Activated T-cell treated with anti-CD3 and anti-CD28 coated beads, Interleukin-2, amount 50 U/mL, for 4 hours (primary cell): ENCODE measurements at regions not wholly inside any gene's neighbourhood (a gene's known extent, or its start where the extent isn't known, plus 50 kb on each side); places are given as distances from the start of the nearest gene placed in this dataset.
"Not testable (repeated sequence)": the region's sequence is repeated elsewhere in the genome, so short reads cannot be mapped to it uniquely, and the experiment has no call there.

ENCODE experiments used
- ATAC-seq, 2 donors: fragments of 200-7000 bp; cut with Tn5 transposase; one replicate each; pipeline ENCODE4 v1.10.0; 2021
- DNase-seq: peaks from one replicate; pipeline ENCODE4 v3.0.0-alpha.2; 2020
- H3K27me3 Mint-ChIP-seq: one replicate; pipeline ENCODE4 v1.8.0; 2021; ENCODE audit warnings: low read depth, mixed read lengths
- H3K36me3 Mint-ChIP-seq: one replicate; pipeline ENCODE4 v1.8.0; 2022; ENCODE audit warnings: mixed read lengths; ENCODE audit not compliant: insufficient read depth
- H3K4me1 Mint-ChIP-seq: one replicate; pipeline ENCODE4 v1.8.0; 2021; ENCODE audit warnings: low read depth, mixed read lengths
- H3K4me3 Mint-ChIP-seq: one replicate; pipeline ENCODE4 v1.8.0; 2021; ENCODE audit warnings: mild to moderate bottlenecking, moderate library complexity, mixed read lengths
- H3K9me3 Mint-ChIP-seq: one replicate; pipeline ENCODE4 v1.8.0; 2021; ENCODE audit warnings: mixed read lengths

DNA sequence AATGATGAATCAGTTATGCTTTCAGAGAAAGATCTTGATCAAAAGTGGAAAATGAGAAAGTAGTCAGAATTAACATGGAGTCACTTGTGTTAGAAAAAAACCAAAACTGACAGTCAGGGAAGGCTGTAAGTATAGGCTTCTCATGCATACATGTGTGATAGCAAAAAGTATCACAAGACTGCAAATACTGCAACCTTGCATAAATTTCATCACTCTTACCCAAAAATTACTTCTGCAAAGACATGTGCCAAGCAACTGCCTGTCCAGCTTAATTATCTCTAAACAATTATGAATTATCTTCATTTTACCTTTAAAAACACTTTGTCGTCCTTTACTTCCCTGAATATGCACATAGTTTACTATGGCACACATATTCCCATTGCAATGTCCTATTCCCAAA is 2466.4 kb upstream of the PCDH20 start:
- no peak for DNase-seq
- Mint-ChIP-seq H3K9me3 (peaks cover 15% of the 10 kb centered on the region), H3K4me1 (no peaks in the 10 kb centered on the region), H3K4me3 (no peak overlapping the region), H3K36me3 (no peaks in the 10 kb centered on the region), H3K27me3 (no peaks in the 10 kb centered on the region)
- no peak for ATAC-seq

DNA sequence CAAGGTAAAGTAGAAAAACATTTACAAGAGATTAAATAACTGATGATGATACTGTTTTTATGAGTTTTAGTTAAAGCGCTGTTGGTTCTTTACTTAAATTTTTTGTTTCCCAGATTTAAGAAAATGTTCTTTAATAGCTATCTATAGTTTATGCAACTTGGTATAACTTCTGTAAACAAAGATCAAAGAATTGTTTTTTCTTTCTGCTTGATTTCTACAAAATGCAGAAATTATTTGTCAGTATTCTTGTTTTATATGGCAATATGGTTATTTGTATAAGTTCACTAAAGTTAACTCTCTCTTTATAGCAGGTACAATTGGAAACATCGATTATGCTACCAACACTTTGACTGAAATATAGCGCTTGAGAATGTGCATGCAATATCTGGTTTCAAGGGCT is 2465.1 kb upstream of the PCDH20 start:
- DNase-seq = no peak
- Mint-ChIP-seq H3K27me3 (no peaks in the 10 kb centered on the region), H3K36me3 (no peaks in the 10 kb centered on the region), H3K9me3 (peaks cover 20% of the 10 kb centered on the region), H3K4me3 (no peak overlapping the region), H3K4me1 (no peaks in the 10 kb centered on the region)
- no peak for ATAC-seq

DNA sequence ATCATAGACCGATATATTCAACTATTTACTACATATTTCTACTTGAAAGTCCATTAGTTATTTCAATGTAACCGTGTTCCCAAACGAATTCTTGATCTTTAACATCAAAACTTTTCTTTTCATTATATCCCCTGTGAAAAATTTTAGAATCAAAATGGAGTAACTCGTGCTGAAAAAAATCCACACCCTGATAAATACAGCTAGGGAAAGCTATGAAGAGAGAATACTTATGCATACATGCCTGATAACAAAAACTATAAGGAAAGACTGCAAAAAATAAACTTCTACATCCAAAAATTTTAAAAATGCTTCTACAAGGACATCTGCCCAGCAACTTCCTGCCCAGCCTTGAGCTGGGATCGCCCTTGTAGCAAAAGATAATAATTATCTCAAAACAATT is 2458.3 kb upstream of the PCDH20 start:
- Mint-ChIP-seq H3K9me3 (peaks cover 19% of the 10 kb centered on the region), H3K4me1 (no peaks in the 10 kb centered on the region), H3K27me3 (no peaks in the 10 kb centered on the region), H3K4me3 (no peak overlapping the region), H3K36me3 (no peaks in the 10 kb centered on the region)
- DNase-seq (no peak), ATAC-seq (no peak)

GRCh38 chr13:63864171-63864902 is 2448.7 kb upstream of the PCDH20 start:
- ATAC-seq = no peak
- no peak overlapping the region for H3K4me3 Mint-ChIP-seq
- H3K9me3 Mint-ChIP-seq = peaks cover 46% of the 10 kb centered on the region
- H3K4me1 Mint-ChIP-seq = no peaks in the 10 kb centered on the region
- no peak for DNase-seq
- H3K27me3 Mint-ChIP-seq = no peaks in the 10 kb centered on the region
- no peaks in the 10 kb centered on the region for H3K36me3 Mint-ChIP-seq

DNA sequence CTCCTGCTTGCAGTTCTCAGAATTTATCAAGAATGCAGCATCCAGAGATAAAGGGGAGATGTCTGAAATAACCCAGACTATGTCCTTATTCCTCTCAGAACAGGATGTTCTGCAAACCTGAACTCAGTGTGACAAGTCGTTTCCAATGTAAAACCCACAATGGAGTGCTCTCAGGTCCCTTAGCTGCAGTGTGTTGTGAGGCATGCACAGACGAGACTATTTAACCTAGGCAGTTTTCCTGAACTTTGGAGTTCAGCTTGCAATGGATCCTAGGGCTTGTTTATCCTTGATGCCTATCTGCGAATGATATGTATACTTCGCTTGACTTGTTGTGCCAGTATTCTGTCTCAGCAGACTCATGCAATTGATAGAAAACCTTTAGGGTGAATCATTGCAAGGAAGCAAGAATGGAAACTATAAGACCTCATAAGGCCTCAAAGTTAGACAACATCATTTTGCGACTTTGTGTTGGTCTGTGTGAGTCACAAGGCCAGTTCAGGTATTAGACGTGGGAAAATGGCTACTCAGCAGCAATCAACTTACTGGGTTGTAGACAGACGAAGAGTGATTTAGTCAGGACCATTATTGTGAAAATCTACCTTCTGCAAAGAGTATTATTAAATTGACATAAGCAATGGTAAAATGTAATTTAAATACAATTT is 2439.9 kb upstream of the PCDH20 start:
- Mint-ChIP-seq H3K36me3 (no peaks in the 10 kb centered on the region), H3K27me3 (no peaks in the 10 kb centered on the region), H3K9me3 (peaks cover 4% of the 10 kb centered on the region), H3K4me1 (no peaks in the 10 kb centered on the region), H3K4me3 (no peak overlapping the region)
- no peak for DNase-seq
- no peak for ATAC-seq

- no peak overlapping the region for H3K4me3 Mint-ChIP-seq
- no peaks in the 10 kb centered on the region for H3K4me1 Mint-ChIP-seq
- H3K36me3 Mint-ChIP-seq = no peaks in the 10 kb centered on the region
- no peaks in the 10 kb centered on the region for H3K27me3 Mint-ChIP-seq
- DNase-seq (no peak), ATAC-seq (no peak)
- H3K9me3 Mint-ChIP-seq = no peaks in the 10 kb centered on the region
These were observed 2438.2 kb upstream of the PCDH20 start for GRCh38 chr13:63853816-63854215.

GRCh38 chr13:63851526-63851925 is 2435.9 kb upstream of the PCDH20 start:
- ATAC-seq = no peak
- Mint-ChIP-seq H3K9me3 (no peaks in the 10 kb centered on the region), H3K4me3 (no peak overlapping the region), H3K36me3 (no peaks in the 10 kb centered on the region), H3K4me1 (no peaks in the 10 kb centered on the region), H3K27me3 (no peaks in the 10 kb centered on the region)
- DNase-seq = no peak

- ATAC-seq (no peak), DNase-seq (no peak)
- no peaks in the 10 kb centered on the region for H3K4me1 Mint-ChIP-seq
- H3K36me3 Mint-ChIP-seq = no peaks in the 10 kb centered on the region
- no peaks in the 10 kb centered on the region for H3K27me3 Mint-ChIP-seq
- peaks cover 4% of the 10 kb centered on the region for H3K9me3 Mint-ChIP-seq
- no peak overlapping the region for H3K4me3 Mint-ChIP-seq
These were observed 2428.4 kb upstream of the PCDH20 start for GRCh38 chr13:63843766-63844699.

- no peaks in the 10 kb centered on the region for H3K36me3 Mint-ChIP-seq
- H3K9me3 Mint-ChIP-seq = peaks cover 4% of the 10 kb centered on the region
- H3K27me3 Mint-ChIP-seq = no peaks in the 10 kb centered on the region
- no peak for ATAC-seq
- H3K4me1 Mint-ChIP-seq = no peaks in the 10 kb centered on the region
- H3K4me3 Mint-ChIP-seq = no peak overlapping the region
- no peak for DNase-seq
These were observed 2426.5 kb upstream of the PCDH20 start for GRCh38 chr13:63842102-63842501.

DNA sequence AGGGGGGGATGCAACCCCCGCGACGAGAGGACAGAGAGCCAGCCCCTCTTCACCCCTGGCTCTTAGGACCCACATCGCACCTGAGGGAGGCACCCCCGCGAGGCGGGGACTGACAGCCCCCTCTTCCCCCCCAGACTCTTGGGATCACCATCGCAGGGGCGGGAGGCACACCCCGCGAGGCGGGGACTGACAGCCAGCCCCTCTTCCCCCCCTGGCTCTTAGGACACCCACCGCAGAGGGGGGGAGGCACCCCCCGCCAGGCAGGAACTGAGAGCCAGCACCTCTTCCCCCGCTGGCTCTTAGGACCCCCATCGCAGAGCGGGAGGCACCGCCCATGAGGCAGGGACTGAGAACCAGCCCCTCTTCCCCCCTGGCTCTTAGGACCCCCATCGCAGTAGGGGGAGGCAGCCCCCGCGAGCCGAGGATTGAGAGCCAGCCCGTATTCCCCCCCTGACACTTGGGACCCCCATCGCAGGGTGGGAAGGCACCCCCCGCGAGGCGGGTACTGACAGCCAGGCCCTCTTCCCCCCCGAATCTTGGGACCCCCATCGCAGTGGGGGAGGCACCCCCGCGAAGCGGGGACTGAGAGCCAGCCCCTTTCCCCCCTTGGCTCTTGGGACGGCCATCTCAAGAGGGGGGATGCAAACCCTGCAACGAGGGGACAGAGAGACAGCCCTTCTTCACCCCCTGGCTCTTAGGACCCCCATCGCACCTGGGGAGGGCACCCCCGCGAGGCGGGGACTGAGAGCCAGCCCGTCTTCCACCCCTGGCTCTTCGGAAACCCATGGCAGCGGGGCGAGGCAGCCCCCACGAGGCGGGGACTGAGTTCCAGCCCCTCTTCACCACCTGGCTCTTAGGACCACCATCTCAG is 2425.1 kb upstream of the PCDH20 start:
- H3K4me1 Mint-ChIP-seq = no peaks in the 10 kb centered on the region
- H3K36me3 Mint-ChIP-seq = no peaks in the 10 kb centered on the region
- DNase-seq (no peak), ATAC-seq (no peak)
- H3K4me3 Mint-ChIP-seq = no peak overlapping the region
- peaks cover 4% of the 10 kb centered on the region for H3K9me3 Mint-ChIP-seq
- no peaks in the 10 kb centered on the region for H3K27me3 Mint-ChIP-seq

- Mint-ChIP-seq H3K36me3 (no peaks in the 10 kb centered on the region), H3K27me3 (no peaks in the 10 kb centered on the region), H3K4me3 (no peak overlapping the region), H3K4me1 (no peaks in the 10 kb centered on the region), H3K9me3 (no peaks in the 10 kb centered on the region)
- no peak for ATAC-seq
- DNase-seq = no peak
These were observed 2422.9 kb upstream of the PCDH20 start for GRCh38 chr13:63838366-63839110.

GRCh38 chr13:63837701-63838100 is 2422.1 kb upstream of the PCDH20 start:
- H3K9me3 Mint-ChIP-seq, H3K36me3 Mint-ChIP-seq, H3K4me3 Mint-ChIP-seq, H3K27me3 Mint-ChIP-seq, H3K4me1 Mint-ChIP-seq, ATAC-seq, DNase-seq: not testable (repeated sequence)

GRCh38 chr13:63829609-63830008 is 2414.0 kb upstream of the PCDH20 start:
- H3K4me1 Mint-ChIP-seq, H3K36me3 Mint-ChIP-seq, DNase-seq, H3K27me3 Mint-ChIP-seq, H3K9me3 Mint-ChIP-seq, H3K4me3 Mint-ChIP-seq, ATAC-seq: not testable (repeated sequence)
